Activated T-helper 2 cell treated with anti-CD3 and anti-CD28 coated beads, Interferon-gamma antibody, Interleukin-2, Interleukin-4, amounts not matched to agents 10 μg/mL and 5 μg/mL and 100 μg/mL, durations not matched to agents 14 hours and 24 hours and 36 hours (primary cell): ENCODE measurements at regions not wholly inside any gene's neighbourhood (a gene's known extent, or its start where the extent isn't known, plus 50 kb on each side); places are given as distances from the start of the nearest gene placed in this dataset.

Experiments used
- DNase-seq: peaks from one replicate; pipeline ENCODE4 v3.0.0; 2021; ENCODE audit warnings: low spot score
- H3K27ac Mint-ChIP-seq: one replicate; pipeline ENCODE4 v1.8.0; 2021; ENCODE audit warnings: mixed read lengths
- H3K27me3 Mint-ChIP-seq: one replicate; pipeline ENCODE4 v1.8.0; 2021; ENCODE audit warnings: low read depth, mixed read lengths
- H3K36me3 Mint-ChIP-seq: one replicate; pipeline ENCODE4 v1.8.0; 2021; ENCODE audit warnings: low read depth, mixed read lengths
- H3K4me1 Mint-ChIP-seq: one replicate; pipeline ENCODE4 v1.8.0; 2021; ENCODE audit warnings: low read depth, mixed read lengths
- H3K4me3 Mint-ChIP-seq: one replicate; pipeline ENCODE4 v1.8.0; 2021; ENCODE audit warnings: low read depth, mild to moderate bottlenecking, moderate library complexity, mixed read lengths
- H3K9me3 Mint-ChIP-seq: one replicate; pipeline ENCODE4 v1.8.0; 2021; ENCODE audit warnings: mixed read lengths
- intact Hi-C: fragments of 100-400 bp; cut with micrococcal nuclease; formaldehyde crosslinking; loops from one replicate; pipeline ENCODE4 v1.15.1; 2023

- Mint-ChIP-seq H3K36me3 (no peaks in the 10 kb centered on the region), H3K9me3 (no peaks in the 10 kb centered on the region), H3K4me1 (no peaks in the 10 kb centered on the region), H3K27ac (no peak overlapping the region), H3K4me3 (no peak overlapping the region), H3K27me3 (no peaks in the 10 kb centered on the region)
- intact Hi-C loops = no loop called here
- DNase-seq = no peak
Measured at GRCh38 chr10:9656996-9657395, 1360.7 kb upstream of the CELF2 start.

GRCh38 chr10:9657530-9657929, 1360.1 kb upstream of the CELF2 start:
- no peak for DNase-seq
- no peaks in the 10 kb centered on the region for H3K4me1 Mint-ChIP-seq
- intact Hi-C loops = no loop called here
- no peak overlapping the region for H3K4me3 Mint-ChIP-seq
- H3K36me3 Mint-ChIP-seq = no peaks in the 10 kb centered on the region
- no peaks in the 10 kb centered on the region for H3K27me3 Mint-ChIP-seq
- H3K27ac Mint-ChIP-seq = no peak overlapping the region
- no peaks in the 10 kb centered on the region for H3K9me3 Mint-ChIP-seq

DNA sequence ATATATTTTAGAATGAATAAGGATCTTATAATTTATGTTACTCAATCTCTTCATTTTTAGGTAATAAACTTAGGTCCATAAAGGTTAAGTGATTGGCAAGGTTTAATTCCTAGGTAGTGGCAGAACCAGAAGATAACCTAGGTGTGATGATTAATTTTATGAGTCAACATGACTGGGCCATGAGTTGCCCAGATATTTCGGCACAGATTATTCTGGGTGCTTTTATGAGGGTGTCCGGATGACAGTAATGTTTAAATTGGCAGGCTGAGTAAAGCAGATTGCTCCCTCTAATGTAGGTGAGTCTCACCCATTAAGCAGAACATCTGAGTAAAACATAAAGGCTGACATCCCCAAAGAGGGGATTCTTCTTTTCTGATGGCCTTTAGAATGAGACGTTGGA, 1349.3 kb upstream of the CELF2 start:
- H3K27me3 Mint-ChIP-seq = no peaks in the 10 kb centered on the region

DNA sequence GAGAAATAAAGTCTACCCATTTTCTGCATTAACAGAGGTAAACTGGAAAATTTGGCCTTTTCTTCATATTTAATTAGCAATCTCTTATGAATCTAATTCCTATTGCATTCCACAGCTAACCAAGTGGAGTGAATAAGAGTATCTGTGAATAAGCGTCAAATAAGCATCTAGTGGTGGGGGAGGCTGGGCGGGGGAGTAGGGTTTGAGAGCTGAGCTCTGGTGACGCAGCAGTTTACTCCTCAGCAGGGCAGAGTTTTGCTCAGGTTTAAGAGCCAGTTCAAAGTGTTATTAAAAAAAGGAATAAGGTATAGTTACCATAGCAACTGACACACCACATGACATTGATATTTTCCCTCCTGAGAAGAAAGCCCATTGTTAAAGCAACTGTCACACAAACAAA, 1346.8 kb upstream of the CELF2 start:
- Mint-ChIP-seq H3K27me3 (no peaks in the 10 kb centered on the region), H3K4me3 (no peak overlapping the region), H3K4me1 (no peaks in the 10 kb centered on the region), H3K27ac (no peak overlapping the region), H3K36me3 (no peaks in the 10 kb centered on the region), H3K9me3 (no peaks in the 10 kb centered on the region)
- no peak for DNase-seq
- intact Hi-C loops = no loop called here

More for the DNA sequence above, 1349.3 kb upstream of the CELF2 start:
- H3K4me1 Mint-ChIP-seq = no peaks in the 10 kb centered on the region
- DNase-seq = no peak
- no peak overlapping the region for H3K27ac Mint-ChIP-seq
- H3K36me3 Mint-ChIP-seq = no peaks in the 10 kb centered on the region
- no peak overlapping the region for H3K4me3 Mint-ChIP-seq
- H3K9me3 Mint-ChIP-seq = no peaks in the 10 kb centered on the region
- intact Hi-C loops = no loop called here

DNA sequence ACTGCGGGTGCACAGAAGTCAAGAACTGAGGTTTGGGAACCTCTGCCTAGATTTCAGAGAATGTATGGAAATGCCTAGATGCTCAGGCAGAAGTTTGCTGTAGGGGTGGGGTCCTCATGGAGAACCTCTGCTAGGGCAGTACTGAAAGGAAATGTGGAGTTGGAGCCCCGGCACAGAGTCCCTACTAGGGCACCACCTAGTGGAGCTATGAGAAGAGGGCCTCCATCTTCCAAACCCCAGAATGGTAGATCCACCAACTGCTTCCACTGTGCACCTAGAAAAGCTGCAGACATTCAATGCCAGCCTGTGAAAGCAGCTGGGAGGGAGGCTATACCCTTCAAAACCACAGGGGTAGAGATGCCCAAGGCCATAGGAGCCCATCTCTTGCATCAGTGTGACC, 1336.0 kb upstream of the CELF2 start:
- Mint-ChIP-seq H3K4me1 (no peaks in the 10 kb centered on the region), H3K4me3 (no peak overlapping the region)

DNA sequence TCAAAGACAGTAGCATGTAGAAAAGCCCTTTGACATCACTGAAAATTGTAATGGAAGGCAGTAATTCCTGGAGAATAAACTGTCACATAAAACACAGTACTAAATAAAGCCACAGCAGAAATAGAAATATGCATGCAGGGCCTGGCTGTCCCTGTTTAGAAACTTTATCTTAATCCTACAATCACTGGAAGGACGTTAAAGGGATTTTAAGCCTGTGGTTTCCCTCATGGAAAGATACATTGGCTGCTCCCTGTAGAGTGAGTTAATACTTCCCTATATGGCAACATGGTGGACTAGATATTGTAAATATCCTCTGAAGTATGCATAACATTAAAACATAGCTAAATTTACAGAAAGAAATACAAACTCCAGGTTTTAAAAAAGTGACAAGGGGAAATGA, 1334.9 kb upstream of the CELF2 start:
- H3K4me3 Mint-ChIP-seq = no peak overlapping the region
- no peaks in the 10 kb centered on the region for H3K9me3 Mint-ChIP-seq
- intact Hi-C loops = loop anchor here (10.0 kb wide), 1 partner anchor 338 kb away; no protein-coding TSS in a partner anchor
- H3K4me1 Mint-ChIP-seq = no peaks in the 10 kb centered on the region
- no peak for DNase-seq
- H3K27ac Mint-ChIP-seq = no peak overlapping the region
- H3K36me3 Mint-ChIP-seq = no peaks in the 10 kb centered on the region
- H3K27me3 Mint-ChIP-seq = no peaks in the 10 kb centered on the region

More for the DNA sequence above, 1336.0 kb upstream of the CELF2 start:
- H3K36me3 Mint-ChIP-seq = no peaks in the 10 kb centered on the region
- intact Hi-C loops = loop anchor here (10.0 kb wide), 1 partner anchor 337 kb away; no protein-coding TSS in a partner anchor
- no peak overlapping the region for H3K27ac Mint-ChIP-seq
- H3K27me3 Mint-ChIP-seq = no peaks in the 10 kb centered on the region
- no peaks in the 10 kb centered on the region for H3K9me3 Mint-ChIP-seq
- DNase-seq = no peak

- Mint-ChIP-seq H3K4me1 (no peaks in the 10 kb centered on the region), H3K9me3 (no peaks in the 10 kb centered on the region), H3K27me3 (no peaks in the 10 kb centered on the region), H3K36me3 (no peaks in the 10 kb centered on the region), H3K27ac (no peak overlapping the region), H3K4me3 (no peak overlapping the region)
- intact Hi-C loops = loop anchor here (10.0 kb wide), 1 partner anchor 339 kb away; no protein-coding TSS in a partner anchor
- no peak for DNase-seq
Measured at GRCh38 chr10:9684186-9684585, 1333.5 kb upstream of the CELF2 start.

DNA sequence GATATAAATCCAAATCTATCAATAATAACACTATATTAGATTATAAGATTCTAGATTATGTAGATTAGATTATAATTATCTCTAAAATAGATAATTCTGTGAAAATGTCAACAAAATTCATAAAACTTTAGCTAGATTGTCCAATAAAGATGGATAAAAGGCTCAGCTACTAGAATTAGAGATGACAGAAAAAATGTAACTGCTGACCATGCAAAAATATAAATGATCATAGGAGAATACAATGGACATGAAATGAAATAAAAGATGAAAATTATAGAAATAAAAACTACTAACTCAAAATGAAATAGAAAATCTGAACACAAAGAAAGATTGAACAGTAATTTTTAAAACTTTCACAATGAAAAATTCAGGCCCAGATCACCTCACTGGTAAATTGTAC, 1332.1 kb upstream of the CELF2 start:
- Mint-ChIP-seq H3K9me3 (no peaks in the 10 kb centered on the region), H3K27me3 (no peaks in the 10 kb centered on the region), H3K27ac (no peak overlapping the region), H3K4me3 (no peak overlapping the region), H3K36me3 (no peaks in the 10 kb centered on the region), H3K4me1 (no peaks in the 10 kb centered on the region)
- intact Hi-C loops = loop anchor here (10.0 kb wide), 1 partner anchor 341 kb away; no protein-coding TSS in a partner anchor
- no peak for DNase-seq

- H3K4me3 Mint-ChIP-seq = no peak overlapping the region
- no peaks in the 10 kb centered on the region for H3K36me3 Mint-ChIP-seq
- no peak overlapping the region for H3K27ac Mint-ChIP-seq
- no peaks in the 10 kb centered on the region for H3K27me3 Mint-ChIP-seq
- intact Hi-C loops = loop anchor here (10.0 kb wide), 1 partner anchor 344 kb away; no protein-coding TSS in a partner anchor
- H3K9me3 Mint-ChIP-seq = no peaks in the 10 kb centered on the region
- DNase-seq = no peak
- H3K4me1 Mint-ChIP-seq = no peaks in the 10 kb centered on the region
Measured at GRCh38 chr10:9688711-9689110, 1329.0 kb upstream of the CELF2 start.

DNA sequence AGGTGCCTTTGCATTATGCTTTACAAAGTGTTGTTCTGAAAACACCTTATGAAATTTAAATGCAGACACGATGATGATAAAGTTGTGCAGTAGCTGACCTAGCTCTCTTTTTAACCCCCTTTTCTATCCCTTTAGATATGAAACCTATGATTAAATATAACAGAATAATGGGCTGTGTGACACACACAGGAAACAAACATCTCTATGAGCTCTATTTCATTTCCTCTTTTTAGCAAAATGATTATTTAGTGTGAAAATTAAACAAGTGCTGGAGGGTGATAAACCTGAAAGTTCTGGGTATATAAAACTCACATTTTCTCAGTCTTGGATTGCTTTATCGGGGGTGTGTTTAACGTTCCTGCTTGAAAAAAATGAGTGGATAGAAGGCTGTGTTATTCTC, 1310.5 kb upstream of the CELF2 start:
- DNase-seq = no peak
- intact Hi-C loops = no loop called here
- Mint-ChIP-seq H3K27me3 (no peaks in the 10 kb centered on the region), H3K36me3 (no peaks in the 10 kb centered on the region), H3K4me1 (no peaks in the 10 kb centered on the region), H3K9me3 (peaks cover 5% of the 10 kb centered on the region), H3K27ac (no peak overlapping the region), H3K4me3 (no peak overlapping the region)

DNA sequence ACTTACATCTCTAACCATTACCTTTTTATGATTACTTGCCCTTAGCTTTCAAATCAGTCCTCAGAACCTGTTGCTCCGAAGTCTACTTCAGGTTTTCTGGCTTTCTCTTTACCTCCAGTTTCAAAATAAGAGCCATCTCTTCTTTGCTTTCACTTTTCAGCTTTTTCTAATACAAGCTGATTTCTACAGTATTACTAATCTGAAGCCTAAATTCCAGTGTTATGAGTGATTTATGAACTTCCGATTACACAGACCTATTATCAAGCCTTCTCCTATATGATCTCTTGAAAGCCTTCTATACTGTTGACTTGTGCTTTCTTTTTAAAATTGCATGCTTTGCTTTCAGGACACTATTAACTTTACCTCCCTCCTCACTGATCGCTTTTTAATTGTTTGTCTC, 1307.8 kb upstream of the CELF2 start:
- Mint-ChIP-seq H3K27ac (no peak overlapping the region), H3K9me3 (peaks cover 13% of the 10 kb centered on the region), H3K27me3 (no peaks in the 10 kb centered on the region), H3K4me1 (no peaks in the 10 kb centered on the region), H3K36me3 (no peaks in the 10 kb centered on the region), H3K4me3 (no peak overlapping the region)
- intact Hi-C loops = no loop called here
- DNase-seq = no peak

DNA sequence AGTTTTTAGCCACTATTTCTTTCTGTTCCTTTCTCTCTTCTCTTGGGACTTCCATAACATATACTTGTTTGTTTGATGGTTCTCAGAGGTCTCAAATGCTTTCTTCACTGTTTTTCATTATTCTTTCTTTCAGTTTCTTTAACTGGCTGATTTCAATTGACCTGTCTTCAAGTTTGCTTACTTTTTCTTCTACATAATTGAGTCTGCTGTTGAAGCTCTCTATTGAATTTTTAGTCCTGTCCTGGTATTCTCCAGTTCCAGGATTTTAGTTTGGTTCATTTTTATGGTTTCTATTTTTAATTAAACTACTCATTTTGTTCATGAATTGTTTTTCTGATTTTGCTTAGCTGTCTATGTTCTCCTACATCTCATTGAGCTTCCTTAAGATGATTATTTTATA, 1305.3 kb upstream of the CELF2 start:
- Mint-ChIP-seq H3K27me3 (no peaks in the 10 kb centered on the region), H3K9me3 (peaks cover 13% of the 10 kb centered on the region), H3K36me3 (no peaks in the 10 kb centered on the region), H3K4me1 (no peaks in the 10 kb centered on the region), H3K4me3 (no peak overlapping the region), H3K27ac (no peak overlapping the region)
- intact Hi-C loops = no loop called here
- no peak for DNase-seq

- Mint-ChIP-seq H3K27me3 (no peaks in the 10 kb centered on the region), H3K4me1 (no peaks in the 10 kb centered on the region), H3K4me3 (no peak overlapping the region), H3K27ac (no peak overlapping the region), H3K36me3 (no peaks in the 10 kb centered on the region), H3K9me3 (no peaks in the 10 kb centered on the region)
- intact Hi-C loops = no loop called here
- DNase-seq = no peak
Measured at GRCh38 chr10:9719246-9719645, 1298.4 kb upstream of the CELF2 start.

DNA sequence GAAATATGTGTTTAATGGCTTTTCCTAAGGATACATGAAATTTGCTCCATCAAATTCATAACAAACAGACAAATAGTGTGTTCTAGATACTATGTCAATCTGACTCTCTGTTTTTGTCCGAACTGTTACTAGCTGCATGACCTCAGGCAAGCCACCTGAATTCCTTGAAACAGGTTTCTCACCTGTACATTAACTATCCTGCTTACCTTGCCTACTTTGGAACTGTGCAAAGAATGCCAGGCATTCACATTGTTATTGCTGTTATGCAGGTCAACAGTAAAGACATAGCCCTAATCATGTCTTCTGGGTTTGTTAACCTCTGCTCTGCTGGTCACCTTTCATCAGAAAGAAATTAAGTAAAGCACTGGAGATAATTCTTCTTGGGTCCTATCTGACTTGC, 1283.9 kb upstream of the CELF2 start:
- Mint-ChIP-seq H3K4me1 (no peaks in the 10 kb centered on the region), H3K9me3 (no peaks in the 10 kb centered on the region), H3K4me3 (no peak overlapping the region), H3K36me3 (no peaks in the 10 kb centered on the region), H3K27ac (no peak overlapping the region), H3K27me3 (no peaks in the 10 kb centered on the region)
- intact Hi-C loops = no loop called here
- no peak for DNase-seq
